ENCODE measurements at regions not wholly inside any gene's neighbourhood (a gene's known extent, or its start where the extent isn't known, plus 50 kb on each side); places are given as distances from the start of the nearest gene placed in this dataset.
"Not testable (repeated sequence)": the region's sequence is repeated elsewhere in the genome, so short reads cannot be mapped to it uniquely, and the experiment has no call there.

GRCh38 chr18:38747153-38747552 is 1181.6 kb upstream of the CELF4 start:
- Histone ChIP-seq H3K4me1 (no peaks in the 10 kb centered on the region), H3K4me3 (no peak overlapping the region), H3K36me3 (no peaks in the 10 kb centered on the region), H3K27me3 (no peaks in the 10 kb centered on the region), H3K9me3 (no peaks in the 10 kb centered on the region), H3K27ac (no peak overlapping the region)
- TF ChIP-seq POLR2AphosphoS5 (IDR thresholded peaks at IDR 0.05), result no peak
- no peak for TF ChIP-seq POLR2A (IDR thresholded peaks at IDR 0.05)
- TF ChIP-seq, protein P1, sequence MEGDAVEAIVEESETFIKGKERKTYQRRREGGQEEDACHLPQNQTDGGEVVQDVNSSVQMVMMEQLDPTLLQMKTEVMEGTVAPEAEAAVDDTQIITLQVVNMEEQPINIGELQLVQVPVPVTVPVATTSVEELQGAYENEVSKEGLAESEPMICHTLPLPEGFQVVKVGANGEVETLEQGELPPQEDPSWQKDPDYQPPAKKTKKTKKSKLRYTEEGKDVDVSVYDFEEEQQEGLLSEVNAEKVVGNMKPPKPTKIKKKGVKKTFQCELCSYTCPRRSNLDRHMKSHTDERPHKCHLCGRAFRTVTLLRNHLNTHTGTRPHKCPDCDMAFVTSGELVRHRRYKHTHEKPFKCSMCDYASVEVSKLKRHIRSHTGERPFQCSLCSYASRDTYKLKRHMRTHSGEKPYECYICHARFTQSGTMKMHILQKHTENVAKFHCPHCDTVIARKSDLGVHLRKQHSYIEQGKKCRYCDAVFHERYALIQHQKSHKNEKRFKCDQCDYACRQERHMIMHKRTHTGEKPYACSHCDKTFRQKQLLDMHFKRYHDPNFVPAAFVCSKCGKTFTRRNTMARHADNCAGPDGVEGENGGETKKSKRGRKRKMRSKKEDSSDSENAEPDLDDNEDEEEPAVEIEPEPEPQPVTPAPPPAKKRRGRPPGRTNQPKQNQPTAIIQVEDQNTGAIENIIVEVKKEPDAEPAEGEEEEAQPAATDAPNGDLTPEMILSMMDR (IDR thresholded peaks at IDR 0.05), result no peak
- no peak for DNase-seq (ENCODE audit: low spot score in 2 of 2)
- intact Hi-C loops (cut with DNase I; ENCODE audit: low total_unique reads), result no loop called here

DNA sequence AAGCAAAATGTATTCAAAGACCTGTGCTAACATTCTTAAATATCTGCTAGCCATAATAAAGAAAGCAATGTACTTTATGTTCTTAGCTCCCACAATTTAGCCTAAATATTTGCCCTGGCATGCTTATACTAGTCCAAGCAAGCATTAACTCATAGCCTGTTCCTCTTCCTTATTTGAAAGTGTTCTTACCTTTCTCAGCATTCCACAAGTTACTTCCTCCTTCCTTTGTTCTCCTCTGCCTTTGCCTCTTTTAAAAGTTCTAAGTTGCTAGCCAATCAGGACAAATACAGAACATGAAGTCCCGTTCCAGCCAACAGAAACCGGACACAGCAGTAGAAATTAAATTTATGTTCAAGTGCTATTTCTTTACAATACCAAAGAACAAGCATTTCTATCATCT is 1154.6 kb upstream of the CELF4 start:
- H3K4me3 ChIP-seq; H3K27ac ChIP-seq; intact Hi-C loops (cut with DNase I; ENCODE audit: low total_unique reads); H3K27me3 ChIP-seq; H3K4me1 ChIP-seq; H3K36me3 ChIP-seq; DNase-seq (ENCODE audit: low spot score in 2 of 2); H3K9me3 ChIP-seq: not testable (repeated sequence)

DNA sequence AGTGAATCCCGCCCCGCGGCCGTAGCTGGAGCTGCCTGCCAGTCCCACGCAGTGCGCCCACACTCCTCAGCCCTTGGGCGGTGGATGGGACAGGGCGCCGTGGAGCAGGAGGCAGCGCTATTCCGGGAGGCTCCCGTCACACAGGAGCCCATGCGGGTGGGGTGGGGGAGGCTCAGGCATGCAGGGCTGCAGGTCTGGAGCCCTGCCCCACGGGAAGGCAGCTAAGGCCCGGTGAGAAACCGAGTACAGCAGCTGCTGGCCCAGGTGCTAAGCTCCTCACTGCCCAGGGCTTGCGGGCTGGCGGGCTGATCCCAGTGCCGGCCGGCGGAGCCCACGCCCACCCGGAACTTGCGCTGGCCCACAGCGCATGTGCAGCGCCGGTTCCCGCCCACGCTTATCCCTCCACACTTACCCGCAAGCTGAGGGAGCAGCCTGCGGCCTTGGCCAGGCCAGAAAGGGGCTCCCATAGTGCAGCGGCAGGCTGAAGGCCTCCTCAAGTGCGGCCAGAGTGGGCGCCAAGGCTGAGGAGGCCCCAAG is 1152.8 kb upstream of the CELF4 start:
- H3K4me1 ChIP-seq, result no peaks in the 10 kb centered on the region
- intact Hi-C loops (cut with DNase I; ENCODE audit: low total_unique reads), result no loop called here
- TF ChIP-seq POLR2A (IDR thresholded peaks at IDR 0.05) (no peak), POLR2AphosphoS5 (IDR thresholded peaks at IDR 0.05) (no peak)
- TF ChIP-seq, protein P1 (IDR thresholded peaks at IDR 0.05), result no peak
- no peak overlapping the region for H3K4me3 ChIP-seq
- peaks cover 0 to 6% of the 10 kb centered on the region in 2 donors for H3K9me3 ChIP-seq
- no peaks in the 10 kb centered on the region for H3K36me3 ChIP-seq
- H3K27me3 ChIP-seq, result no peaks in the 10 kb centered on the region
- H3K27ac ChIP-seq, result no peak overlapping the region
- DNase-seq (ENCODE audit: low spot score in 2 of 2), result no peak

- H3K27me3 ChIP-seq, result no peaks in the 10 kb centered on the region
- no peak overlapping the region for H3K27ac ChIP-seq
- TF ChIP-seq POLR2AphosphoS5 (IDR thresholded peaks at IDR 0.05), result no peak
- no peak for TF ChIP-seq POLR2A (IDR thresholded peaks at IDR 0.05)
- TF ChIP-seq, protein P1 (IDR thresholded peaks at IDR 0.05), result no peak
- H3K4me3 ChIP-seq, result no peak overlapping the region
- no peaks in the 10 kb centered on the region for H3K36me3 ChIP-seq
- no peaks in the 10 kb centered on the region for H3K4me1 ChIP-seq
- H3K9me3 ChIP-seq, result no peaks in the 10 kb centered on the region
- intact Hi-C loops (cut with DNase I; ENCODE audit: low total_unique reads), result no loop called here
- DNase-seq (ENCODE audit: low spot score in 2 of 2), result no peak
Observed at GRCh38 chr18:38709122-38709521, 1143.5 kb upstream of the CELF4 start.

DNA sequence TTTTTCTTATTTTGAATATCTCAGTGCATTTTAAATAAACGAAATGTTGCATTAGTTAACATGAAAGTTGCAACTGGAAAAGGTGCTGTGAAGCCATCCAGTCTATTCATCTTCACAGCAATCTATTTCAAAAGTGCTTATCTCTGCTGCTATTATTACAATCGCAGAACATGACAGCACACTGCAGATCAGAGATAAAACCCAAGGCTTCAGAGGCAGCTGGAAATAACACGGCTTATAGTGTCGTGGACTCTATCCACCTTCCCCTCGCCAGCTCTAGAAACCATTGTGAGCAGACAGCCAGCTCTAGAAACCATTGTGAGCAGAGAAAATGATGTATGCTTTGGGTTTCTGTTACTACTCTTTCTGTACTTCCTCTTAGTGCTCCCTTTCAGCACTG is 1140.8 kb upstream of the CELF4 start:
- Histone ChIP-seq H3K27me3 (no peaks in the 10 kb centered on the region), H3K9me3 (no peaks in the 10 kb centered on the region), H3K27ac (no peak overlapping the region), H3K4me1 (no peaks in the 10 kb centered on the region), H3K36me3 (no peaks in the 10 kb centered on the region), H3K4me3 (no peak overlapping the region)
- no peak for DNase-seq (ENCODE audit: low spot score in 2 of 2)
- intact Hi-C loops (cut with DNase I; ENCODE audit: low total_unique reads), result no loop called here
- TF ChIP-seq POLR2A (IDR thresholded peaks at IDR 0.05), result no peak
- TF ChIP-seq, protein P1 (IDR thresholded peaks at IDR 0.05), result no peak
- TF ChIP-seq POLR2AphosphoS5 (IDR thresholded peaks at IDR 0.05), result no peak

DNA sequence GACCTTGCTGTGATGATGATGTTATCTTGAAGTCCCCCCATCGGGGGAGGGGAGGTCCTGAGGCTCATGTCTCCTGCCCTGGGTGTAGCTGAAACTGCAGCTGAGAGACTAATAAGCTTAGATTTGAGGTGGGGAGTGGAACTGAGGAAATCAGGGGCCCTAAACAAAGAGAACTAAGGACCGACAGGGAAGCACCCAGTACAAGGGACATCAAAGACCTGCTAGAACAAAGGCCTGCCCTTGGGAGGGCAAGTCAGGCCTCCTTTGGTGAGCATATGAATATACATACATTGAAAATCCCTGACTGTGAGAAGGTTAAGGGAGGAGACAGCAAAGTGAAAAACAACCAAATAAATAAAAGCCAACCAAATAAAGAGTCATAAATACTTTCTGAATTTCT is 1132.5 kb upstream of the CELF4 start:
- no peaks in the 10 kb centered on the region for H3K9me3 ChIP-seq

More for the DNA sequence above, 1132.5 kb upstream of the CELF4 start:
- Histone ChIP-seq H3K4me3 (no peak overlapping the region), H3K27me3 (no peaks in the 10 kb centered on the region), H3K27ac (no peak overlapping the region), H3K4me1 (no peaks in the 10 kb centered on the region), H3K36me3 (no peaks in the 10 kb centered on the region)
- TF ChIP-seq POLR2A (IDR thresholded peaks at IDR 0.05), result no peak
- no peak for TF ChIP-seq POLR2AphosphoS5 (IDR thresholded peaks at IDR 0.05)
- TF ChIP-seq, protein P1 (IDR thresholded peaks at IDR 0.05), result no peak
- intact Hi-C loops (cut with DNase I; ENCODE audit: low total_unique reads), result no loop called here
- no peak for DNase-seq (ENCODE audit: low spot score in 2 of 2)
